Activated naive CD4-positive, alpha-beta T cell treated with anti-CD3 and anti-CD28 coated beads, Interleukin-2, amount 10 ng/mL, durations not matched to agents 7 days and 5 days (primary cell): ENCODE measurements at regions not wholly inside any gene's neighbourhood (a gene's known extent, or its start where the extent isn't known, plus 50 kb on each side); places are given as distances from the start of the nearest gene placed in this dataset.

Experiments used
- CTCF ChIA-PET: fragments of 350-600 bp; sonication (Branson Sonifier 250); formaldehyde crosslinking; loops from one replicate; lab custom pipeline; 2021; ENCODE audit warnings: antibody characterized with exemption; lab: Charles Lee
- DNase-seq: peaks from one replicate; pipeline ENCODE4 v3.0.0-alpha.2; 2020
- H3K27ac Mint-ChIP-seq: one replicate; pipeline ENCODE4 v1.8.0; 2021; ENCODE audit warnings: mild to moderate bottlenecking, moderate library complexity, mixed read lengths
- H3K27me3 Mint-ChIP-seq: one replicate; pipeline ENCODE4 v1.8.0; 2021; ENCODE audit warnings: mild to moderate bottlenecking, mixed read lengths
- H3K36me3 Mint-ChIP-seq: one replicate; pipeline ENCODE4 v1.8.0; 2021; ENCODE audit warnings: mixed read lengths
- H3K4me1 Mint-ChIP-seq: one replicate; pipeline ENCODE4 v1.8.0; 2021; ENCODE audit warnings: mixed read lengths
- H3K4me3 Mint-ChIP-seq: one replicate; pipeline ENCODE4 v1.8.0; 2021; ENCODE audit warnings: mild to moderate bottlenecking, moderate library complexity, mixed read lengths
- H3K9me3 Mint-ChIP-seq: one replicate; pipeline ENCODE4 v1.8.0; 2021; ENCODE audit warnings: mixed read lengths

- H3K27me3 Mint-ChIP-seq: no peaks in the 10 kb centered on the region
- no peaks in the 10 kb centered on the region for H3K4me1 Mint-ChIP-seq
- no peak for DNase-seq
- no peak overlapping the region for H3K27ac Mint-ChIP-seq
- CTCF ChIA-PET: no interaction called here
- no peak overlapping the region for H3K4me3 Mint-ChIP-seq
- no peaks in the 10 kb centered on the region for H3K9me3 Mint-ChIP-seq
- H3K36me3 Mint-ChIP-seq: no peaks in the 10 kb centered on the region
Measured at GRCh38 chr18:67893916-67894315, 377.4 kb upstream of the DSEL start.

GRCh38 chr18:67876871-67877270 lies 360.4 kb upstream of the DSEL start:
- no peaks in the 10 kb centered on the region for H3K27me3 Mint-ChIP-seq
- DNase-seq: no peak
- no peaks in the 10 kb centered on the region for H3K9me3 Mint-ChIP-seq
- no peak overlapping the region for H3K27ac Mint-ChIP-seq
- no peaks in the 10 kb centered on the region for H3K36me3 Mint-ChIP-seq
- H3K4me3 Mint-ChIP-seq: no peak overlapping the region
- no peaks in the 10 kb centered on the region for H3K4me1 Mint-ChIP-seq
- CTCF ChIA-PET: no interaction called here

GRCh38 chr18:67875944-67876343 lies 359.4 kb upstream of the DSEL start:
- no peak overlapping the region for H3K4me3 Mint-ChIP-seq
- H3K9me3 Mint-ChIP-seq: no peaks in the 10 kb centered on the region
- no peaks in the 10 kb centered on the region for H3K36me3 Mint-ChIP-seq
- DNase-seq: no peak
- CTCF ChIA-PET: no interaction called here
- no peaks in the 10 kb centered on the region for H3K4me1 Mint-ChIP-seq
- no peak overlapping the region for H3K27ac Mint-ChIP-seq
- no peaks in the 10 kb centered on the region for H3K27me3 Mint-ChIP-seq

- CTCF ChIA-PET: no interaction called here
- Mint-ChIP-seq H3K4me3 (no peak overlapping the region), H3K27ac (no peak overlapping the region), H3K27me3 (no peaks in the 10 kb centered on the region), H3K4me1 (no peaks in the 10 kb centered on the region), H3K36me3 (no peaks in the 10 kb centered on the region), H3K9me3 (no peaks in the 10 kb centered on the region)
- no peak for DNase-seq
Measured at GRCh38 chr18:67875060-67875459, 358.5 kb upstream of the DSEL start.

GRCh38 chr18:67865400-67865799 lies 348.9 kb upstream of the DSEL start:
- CTCF ChIA-PET: no interaction called here
- Mint-ChIP-seq H3K4me1 (no peaks in the 10 kb centered on the region), H3K9me3 (no peaks in the 10 kb centered on the region), H3K27me3 (no peaks in the 10 kb centered on the region), H3K36me3 (no peaks in the 10 kb centered on the region), H3K4me3 (no peak overlapping the region), H3K27ac (no peak overlapping the region)
- no peak for DNase-seq

GRCh38 chr18:67864677-67865340 lies 348.3 kb upstream of the DSEL start:
- Mint-ChIP-seq H3K27ac (no peak overlapping the region), H3K27me3 (no peaks in the 10 kb centered on the region), H3K4me3 (no peak overlapping the region), H3K4me1 (no peaks in the 10 kb centered on the region), H3K9me3 (no peaks in the 10 kb centered on the region), H3K36me3 (no peaks in the 10 kb centered on the region)
- DNase-seq: no peak
- CTCF ChIA-PET: no interaction called here

GRCh38 chr18:67862069-67862468 lies 345.5 kb upstream of the DSEL start:
- Mint-ChIP-seq H3K36me3 (no peaks in the 10 kb centered on the region), H3K27ac (no peak overlapping the region), H3K27me3 (no peaks in the 10 kb centered on the region), H3K9me3 (no peaks in the 10 kb centered on the region), H3K4me1 (no peaks in the 10 kb centered on the region), H3K4me3 (no peak overlapping the region)
- DNase-seq: no peak
- CTCF ChIA-PET: no interaction called here

- H3K4me3 Mint-ChIP-seq: no peak overlapping the region
- no peak overlapping the region for H3K27ac Mint-ChIP-seq
- no peaks in the 10 kb centered on the region for H3K27me3 Mint-ChIP-seq
- no peaks in the 10 kb centered on the region for H3K36me3 Mint-ChIP-seq
- CTCF ChIA-PET: no interaction called here
- no peak for DNase-seq
- H3K4me1 Mint-ChIP-seq: no peaks in the 10 kb centered on the region
- H3K9me3 Mint-ChIP-seq: no peaks in the 10 kb centered on the region
Measured at GRCh38 chr18:67854340-67854739, 337.8 kb upstream of the DSEL start.

GRCh38 chr18:67846422-67847098 lies 330.0 kb upstream of the DSEL start:
- no peak for DNase-seq
- CTCF ChIA-PET: no interaction called here
- Mint-ChIP-seq H3K9me3 (no peaks in the 10 kb centered on the region), H3K4me3 (no peak overlapping the region), H3K27ac (no peak overlapping the region), H3K4me1 (no peaks in the 10 kb centered on the region), H3K27me3 (no peaks in the 10 kb centered on the region), H3K36me3 (no peaks in the 10 kb centered on the region)

GRCh38 chr18:67845035-67845434 lies 328.5 kb upstream of the DSEL start:
- CTCF ChIA-PET: no interaction called here
- no peak for DNase-seq
- Mint-ChIP-seq H3K9me3 (no peaks in the 10 kb centered on the region), H3K36me3 (no peaks in the 10 kb centered on the region), H3K4me3 (no peak overlapping the region), H3K27ac (no peak overlapping the region), H3K4me1 (no peaks in the 10 kb centered on the region), H3K27me3 (no peaks in the 10 kb centered on the region)

- H3K9me3 Mint-ChIP-seq: no peaks in the 10 kb centered on the region
- H3K4me1 Mint-ChIP-seq: no peaks in the 10 kb centered on the region
- CTCF ChIA-PET: no interaction called here
- H3K27me3 Mint-ChIP-seq: no peaks in the 10 kb centered on the region
- no peak overlapping the region for H3K4me3 Mint-ChIP-seq
- H3K27ac Mint-ChIP-seq: no peak overlapping the region
- no peak for DNase-seq
- H3K36me3 Mint-ChIP-seq: no peaks in the 10 kb centered on the region
Measured at GRCh38 chr18:67840379-67840778, 323.9 kb upstream of the DSEL start.

GRCh38 chr18:67818432-67818831 lies 301.9 kb upstream of the DSEL start:
- H3K36me3 Mint-ChIP-seq: no peaks in the 10 kb centered on the region
- CTCF ChIA-PET: no interaction called here
- H3K27ac Mint-ChIP-seq: no peak overlapping the region
- no peaks in the 10 kb centered on the region for H3K27me3 Mint-ChIP-seq
- H3K4me1 Mint-ChIP-seq: no peaks in the 10 kb centered on the region
- no peak overlapping the region for H3K4me3 Mint-ChIP-seq
- DNase-seq: no peak
- H3K9me3 Mint-ChIP-seq: no peaks in the 10 kb centered on the region

- CTCF ChIA-PET: no interaction called here
- no peaks in the 10 kb centered on the region for H3K9me3 Mint-ChIP-seq
- no peaks in the 10 kb centered on the region for H3K4me1 Mint-ChIP-seq
- H3K36me3 Mint-ChIP-seq: no peaks in the 10 kb centered on the region
- DNase-seq: no peak
- H3K27me3 Mint-ChIP-seq: no peaks in the 10 kb centered on the region
- no peak overlapping the region for H3K27ac Mint-ChIP-seq
- no peak overlapping the region for H3K4me3 Mint-ChIP-seq
Measured at GRCh38 chr18:67815280-67815679, 298.8 kb upstream of the DSEL start.

GRCh38 chr18:67813380-67814028 lies 297.0 kb upstream of the DSEL start:
- H3K27me3 Mint-ChIP-seq: no peaks in the 10 kb centered on the region
- H3K4me1 Mint-ChIP-seq: no peaks in the 10 kb centered on the region
- CTCF ChIA-PET: no interaction called here
- no peaks in the 10 kb centered on the region for H3K9me3 Mint-ChIP-seq
- DNase-seq: no peak
- no peaks in the 10 kb centered on the region for H3K36me3 Mint-ChIP-seq
- H3K27ac Mint-ChIP-seq: no peak overlapping the region
- H3K4me3 Mint-ChIP-seq: no peak overlapping the region

- no peak for DNase-seq
- Mint-ChIP-seq H3K27ac (no peak overlapping the region), H3K27me3 (no peaks in the 10 kb centered on the region), H3K4me1 (no peaks in the 10 kb centered on the region), H3K4me3 (no peak overlapping the region), H3K9me3 (peaks cover 5% of the 10 kb centered on the region), H3K36me3 (no peaks in the 10 kb centered on the region)
- CTCF ChIA-PET: no interaction called here
Measured at GRCh38 chr18:67805261-67805660, 288.7 kb upstream of the DSEL start.
